Neural crest cell (in vitro differentiated cells): ENCODE measurements at regions not wholly inside any gene's neighbourhood (a gene's known extent, or its start where the extent isn't known, plus 50 kb on each side); places are given as distances from the start of the nearest gene placed in this dataset.

Experiments used
- DNase-seq: peaks from one replicate; pipeline ENCODE4 v3.0.0; 2021; ENCODE audit warnings: low read depth, mixed read lengths, low spot score
- H3K27ac Mint-ChIP-seq: one replicate; pipeline ENCODE4 v1.8.0; 2021; ENCODE audit warnings: mild to moderate bottlenecking, mixed read lengths; ENCODE audit not compliant: unreplicated experiment
- H3K27me3 Mint-ChIP-seq: 2 replicates; pipeline ENCODE4 v1.8.0; 2021; ENCODE audit warnings: low read depth, mild to moderate bottlenecking, mixed read lengths
- H3K36me3 Mint-ChIP-seq: 2 replicates; pipeline ENCODE4 v1.8.0; 2021; ENCODE audit warnings: low read depth, mild to moderate bottlenecking, mixed read lengths
- H3K4me1 Mint-ChIP-seq: 2 replicates; pipeline ENCODE4 v1.8.0; 2021; ENCODE audit warnings: mixed read lengths
- H3K4me3 Mint-ChIP-seq: one replicate; pipeline ENCODE4 v1.8.0; 2021; ENCODE audit warnings: mild to moderate bottlenecking, mixed read lengths
- H3K9me3 Mint-ChIP-seq: 2 replicates; pipeline ENCODE4 v1.8.0; 2021; ENCODE audit warnings: mixed read lengths
- CTCF ChIP-seq: fragments of 200-600 bp; sonication (generic); conservative IDR thresholded peaks from 2 replicates; pipeline ENCODE4 v1.5.0; 2021; ENCODE audit warnings: antibody characterized with exemption, mild to moderate bottlenecking

GRCh38 chr5:120982351-120982750 is 518.3 kb downstream of the PRR16 start:
- DNase-seq: no peak
- Mint-ChIP-seq H3K27me3 (no peaks in the 10 kb centered on the region), H3K36me3 (no peaks in the 10 kb centered on the region), H3K4me1 (no peaks in the 10 kb centered on the region), H3K27ac (no peak overlapping the region), H3K9me3 (no peaks in the 10 kb centered on the region), H3K4me3 (no peak overlapping the region)
- TF ChIP-seq CTCF: no peak

GRCh38 chr5:120985526-120985925 is 521.4 kb downstream of the PRR16 start:
- no peak for TF ChIP-seq CTCF
- Mint-ChIP-seq H3K27ac (no peak overlapping the region), H3K36me3 (no peaks in the 10 kb centered on the region), H3K9me3 (no peaks in the 10 kb centered on the region), H3K27me3 (no peaks in the 10 kb centered on the region), H3K4me3 (no peak overlapping the region), H3K4me1 (no peaks in the 10 kb centered on the region)
- no peak for DNase-seq

- no peaks in the 10 kb centered on the region for H3K36me3 Mint-ChIP-seq
- no peak for DNase-seq
- no peak overlapping the region for H3K4me3 Mint-ChIP-seq
- no peaks in the 10 kb centered on the region for H3K4me1 Mint-ChIP-seq
- H3K27me3 Mint-ChIP-seq: no peaks in the 10 kb centered on the region
- H3K9me3 Mint-ChIP-seq: no peaks in the 10 kb centered on the region
- H3K27ac Mint-ChIP-seq: no peak overlapping the region
- no peak for TF ChIP-seq CTCF
Observed at GRCh38 chr5:120988491-120988890, 524.4 kb downstream of the PRR16 start.

- Mint-ChIP-seq H3K27ac (no peak overlapping the region), H3K4me1 (no peaks in the 10 kb centered on the region), H3K36me3 (no peaks in the 10 kb centered on the region), H3K9me3 (no peaks in the 10 kb centered on the region), H3K27me3 (no peaks in the 10 kb centered on the region), H3K4me3 (no peak overlapping the region)
- no peak for DNase-seq
- TF ChIP-seq CTCF: no peak
Observed at GRCh38 chr5:120988941-120989340, 524.8 kb downstream of the PRR16 start.

- DNase-seq: no peak
- Mint-ChIP-seq H3K4me3 (no peak overlapping the region), H3K27me3 (no peaks in the 10 kb centered on the region), H3K9me3 (no peaks in the 10 kb centered on the region), H3K27ac (no peak overlapping the region), H3K4me1 (no peaks in the 10 kb centered on the region), H3K36me3 (no peaks in the 10 kb centered on the region)
- TF ChIP-seq CTCF: no peak
Observed at GRCh38 chr5:120991569-120991968, 527.5 kb downstream of the PRR16 start.

- H3K4me3 Mint-ChIP-seq: no peak overlapping the region
Observed at GRCh38 chr5:120994112-120994511, 530.0 kb downstream of the PRR16 start.

More at GRCh38 chr5:120994112-120994511, 530.0 kb downstream of the PRR16 start:
- Mint-ChIP-seq H3K36me3 (no peaks in the 10 kb centered on the region), H3K27ac (no peak overlapping the region), H3K4me1 (no peaks in the 10 kb centered on the region), H3K27me3 (no peaks in the 10 kb centered on the region), H3K9me3 (no peaks in the 10 kb centered on the region)
- no peak for DNase-seq
- no peak for TF ChIP-seq CTCF
